ENCODE measurements at regions not wholly inside any gene's neighbourhood (a gene's known extent, or its start where the extent isn't known, plus 50 kb on each side); places are given as distances from the start of the nearest gene placed in this dataset.

DNA sequence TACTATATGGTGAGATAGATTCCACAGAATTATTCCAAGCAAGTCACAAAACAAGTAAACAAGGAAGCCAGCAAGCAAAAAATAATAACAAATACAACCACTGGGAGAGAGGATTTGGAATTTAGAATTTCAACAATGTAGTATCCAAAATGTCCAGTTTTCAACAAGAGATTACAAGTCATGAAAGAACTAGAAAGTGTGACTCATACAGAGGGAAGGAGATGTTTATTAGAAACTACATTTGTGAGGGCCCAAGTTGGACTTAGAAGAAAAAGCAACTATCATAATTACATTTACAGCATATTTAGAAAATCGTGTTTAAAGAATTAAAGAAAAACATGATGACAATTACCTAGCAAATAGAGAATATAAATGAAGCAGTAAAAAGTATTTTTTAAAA lies 494.6 kb upstream of the ID4 start:
- ChIA-PET POLR2A (no interaction called here), CTCF (no interaction called here)
- no peak for DNase-seq (ENCODE audit: low read depth, low spot score)
- H3K4me3 ChIP-seq (ENCODE audit: low read depth, low read length), result no peak overlapping the region
- TF ChIP-seq, protein P1, sequence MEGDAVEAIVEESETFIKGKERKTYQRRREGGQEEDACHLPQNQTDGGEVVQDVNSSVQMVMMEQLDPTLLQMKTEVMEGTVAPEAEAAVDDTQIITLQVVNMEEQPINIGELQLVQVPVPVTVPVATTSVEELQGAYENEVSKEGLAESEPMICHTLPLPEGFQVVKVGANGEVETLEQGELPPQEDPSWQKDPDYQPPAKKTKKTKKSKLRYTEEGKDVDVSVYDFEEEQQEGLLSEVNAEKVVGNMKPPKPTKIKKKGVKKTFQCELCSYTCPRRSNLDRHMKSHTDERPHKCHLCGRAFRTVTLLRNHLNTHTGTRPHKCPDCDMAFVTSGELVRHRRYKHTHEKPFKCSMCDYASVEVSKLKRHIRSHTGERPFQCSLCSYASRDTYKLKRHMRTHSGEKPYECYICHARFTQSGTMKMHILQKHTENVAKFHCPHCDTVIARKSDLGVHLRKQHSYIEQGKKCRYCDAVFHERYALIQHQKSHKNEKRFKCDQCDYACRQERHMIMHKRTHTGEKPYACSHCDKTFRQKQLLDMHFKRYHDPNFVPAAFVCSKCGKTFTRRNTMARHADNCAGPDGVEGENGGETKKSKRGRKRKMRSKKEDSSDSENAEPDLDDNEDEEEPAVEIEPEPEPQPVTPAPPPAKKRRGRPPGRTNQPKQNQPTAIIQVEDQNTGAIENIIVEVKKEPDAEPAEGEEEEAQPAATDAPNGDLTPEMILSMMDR (IDR thresholded peaks at IDR 0.05; ENCODE audit: insufficient read depth, low read length, missing control alignments), result no peak

DNA sequence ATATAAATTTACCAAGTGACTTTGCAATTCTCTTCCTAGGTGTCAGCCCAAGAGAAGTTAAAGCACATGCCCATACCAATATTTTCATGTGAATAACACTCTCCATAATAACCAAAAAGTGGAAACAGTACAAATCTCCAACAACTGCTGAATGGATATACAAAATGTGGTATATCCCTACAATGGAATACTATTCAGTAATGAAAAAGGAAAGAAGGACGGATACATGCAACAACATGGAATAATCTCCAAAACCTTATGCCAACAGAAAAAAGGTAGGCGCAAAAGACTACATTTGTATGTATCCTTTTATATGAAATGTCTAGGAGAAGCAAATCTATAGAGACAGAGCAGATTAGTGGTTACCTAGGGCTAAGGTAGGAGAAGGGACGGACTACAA lies 487.7 kb upstream of the ID4 start:
- POLR2A ChIA-PET, result no interaction called here
- CTCF ChIA-PET, result interaction anchor here (0.9 kb wide), 1 partner anchor 503 kb away, joined by 3 read pairs; no protein-coding TSS in a partner anchor
- H3K4me3 ChIP-seq (ENCODE audit: low read depth, low read length), result no peak overlapping the region
- TF ChIP-seq, protein P1 (IDR thresholded peaks at IDR 0.05; ENCODE audit: insufficient read depth, low read length, missing control alignments), result no peak
- DNase-seq (ENCODE audit: low read depth, low spot score), result no peak

DNA sequence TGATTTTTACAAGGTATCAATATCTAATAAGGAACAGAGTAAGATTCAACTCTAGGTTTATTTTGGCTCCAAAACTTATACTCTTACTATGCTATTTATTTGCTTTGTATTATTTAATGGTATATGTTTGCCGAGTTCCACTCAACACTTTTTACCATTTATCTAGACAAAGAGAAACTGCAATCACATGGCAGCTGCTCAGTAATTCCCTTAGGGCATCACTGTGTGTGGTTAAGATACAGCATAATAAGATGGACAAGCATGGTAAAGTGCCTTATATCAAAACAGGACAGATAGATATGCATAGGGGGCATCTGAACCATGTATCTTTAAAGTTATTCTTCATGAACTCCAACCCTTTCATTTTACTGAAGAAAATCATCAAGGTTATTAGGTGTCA lies 483.0 kb upstream of the ID4 start:
- no peak overlapping the region for H3K4me3 ChIP-seq (ENCODE audit: low read depth, low read length)
- TF ChIP-seq, protein P1 (IDR thresholded peaks at IDR 0.05; ENCODE audit: insufficient read depth, low read length, missing control alignments), result no peak
- CTCF ChIA-PET, result no interaction called here
- DNase-seq (ENCODE audit: low read depth, low spot score), result no peak
- POLR2A ChIA-PET, result no interaction called here

DNA sequence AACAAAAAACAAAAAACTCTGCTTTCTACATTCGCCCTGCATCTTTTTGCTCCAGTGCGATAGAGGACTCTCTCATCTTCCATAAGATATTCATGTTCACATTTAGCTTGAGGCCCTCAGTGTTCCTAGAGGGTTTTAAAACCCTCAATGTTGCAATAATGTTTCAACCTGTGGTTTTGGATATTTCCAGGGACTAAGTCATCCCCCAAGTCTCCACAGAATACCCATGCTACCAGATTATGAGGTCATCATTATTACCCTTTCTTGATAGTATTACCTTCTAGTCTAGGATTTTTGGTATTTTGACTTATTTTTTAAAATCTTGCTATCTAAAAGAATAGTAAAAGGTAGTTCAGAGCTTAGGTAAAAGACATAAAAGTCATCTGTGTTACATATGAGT lies 480.5 kb upstream of the ID4 start:
- CTCF ChIA-PET, result no interaction called here
- TF ChIP-seq, protein P1 (IDR thresholded peaks at IDR 0.05; ENCODE audit: insufficient read depth, low read length, missing control alignments), result no peak
- DNase-seq (ENCODE audit: low read depth, low spot score), result no peak
- no peak overlapping the region for H3K4me3 ChIP-seq (ENCODE audit: low read depth, low read length)
- POLR2A ChIA-PET, result no interaction called here

DNA sequence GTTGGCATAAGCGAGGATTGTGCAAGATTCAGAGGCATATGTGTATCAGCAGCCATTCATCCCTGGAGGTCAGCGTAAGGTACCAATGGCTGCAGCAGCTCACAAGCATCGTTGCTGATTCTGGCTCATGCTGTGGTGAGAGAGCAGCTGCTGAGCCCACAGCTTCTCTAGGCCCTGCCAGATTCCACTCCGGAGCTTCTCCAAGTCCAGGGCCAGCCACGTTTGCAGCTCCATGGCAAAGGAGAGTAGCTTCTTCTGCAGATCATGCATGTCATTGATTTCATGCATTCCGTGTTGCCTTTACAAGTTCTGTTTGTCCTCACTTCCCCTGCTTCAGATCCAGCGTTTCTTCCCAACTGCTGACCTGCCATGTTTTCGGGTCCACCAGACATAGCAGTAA lies 474.8 kb upstream of the ID4 start:
- TF ChIP-seq, protein P1 (IDR thresholded peaks at IDR 0.05; ENCODE audit: insufficient read depth, low read length, missing control alignments), result no peak
- no peak for DNase-seq (ENCODE audit: low read depth, low spot score)
- no peak overlapping the region for H3K4me3 ChIP-seq (ENCODE audit: low read depth, low read length)
- CTCF ChIA-PET, result no interaction called here
- POLR2A ChIA-PET, result no interaction called here

DNA sequence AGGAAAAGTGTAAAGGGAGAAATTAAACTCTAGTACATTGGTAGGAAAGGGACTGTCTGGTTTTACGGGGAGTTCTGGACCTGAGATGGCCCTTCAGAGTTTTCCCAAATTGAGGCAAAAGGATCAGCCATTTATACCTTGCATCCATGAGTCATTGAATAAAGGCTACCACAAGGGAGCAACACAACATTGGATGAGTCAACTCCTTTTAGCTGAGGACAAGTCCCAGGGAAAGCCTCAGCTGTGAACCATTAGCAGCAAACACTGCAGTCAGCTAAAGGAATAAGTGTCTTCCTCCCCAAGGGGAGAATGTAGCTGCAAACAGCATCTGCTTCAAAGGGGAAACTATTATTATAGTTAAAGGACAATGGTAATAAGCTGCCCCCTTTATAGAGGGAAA lies 468.7 kb upstream of the ID4 start:
- ChIA-PET CTCF (no interaction called here), POLR2A (no interaction called here)
- TF ChIP-seq, protein P1 (IDR thresholded peaks at IDR 0.05; ENCODE audit: insufficient read depth, low read length, missing control alignments), result no peak
- DNase-seq (ENCODE audit: low read depth, low spot score), result no peak
- no peak overlapping the region for H3K4me3 ChIP-seq (ENCODE audit: low read depth, low read length)

Measured in AG04449 (cell line).